Spleen (tissue), 11 donors: ENCODE measurements at regions not wholly inside any gene's neighbourhood (a gene's known extent, or its start where the extent isn't known, plus 50 kb on each side); places are given as distances from the start of the nearest gene placed in this dataset.

Experiments used
- DNase-seq: peaks from one replicate; pipeline ENCODE4 v3.0.0-alpha.2; 2020
- H3K27ac ChIP-seq, 8 donors: fragments of 200-600 bp; sonication (generic) in 7 of 8; 1 replicate in 4 of 8; 2 replicates in 4 of 8; pipeline versions ENCODE4 v1.5.0 to v1.8.0; 2016 to 2021; ENCODE audit warnings: inconsistent platforms in 4 of 8, mild to moderate bottlenecking in 4 of 8, moderate library complexity in 1 of 8
- H3K27me3 ChIP-seq, 7 donors: fragments of 200-600 bp; sonication (generic) in 6 of 7; replicated peaks in 1 of 7; 1 replicate in 4 of 7; 2 replicates in 3 of 7; pipeline versions ENCODE4 v1.5.0 to v1.8.0; 2016 to 2021; ENCODE audit warnings: inconsistent platforms in 3 of 7, mild to moderate bottlenecking in 1 of 7
- H3K36me3 ChIP-seq, 6 donors: fragments of 200-600 bp; sonication (generic) in 5 of 6; 1 replicate in 4 of 6; 2 replicates in 2 of 6; pipeline versions ENCODE4 v1.5.0 to v1.8.0; 2016 to 2021; ENCODE audit warnings: inconsistent platforms in 2 of 6
- H3K4me1 ChIP-seq, 6 donors: fragments of 200-600 bp; sonication (generic) in 5 of 6; 1 replicate in 3 of 6; 2 replicates in 3 of 6; pipeline versions ENCODE4 v1.5.0 to v1.8.0; 2016 to 2021; ENCODE audit warnings: inconsistent platforms in 3 of 6
- H3K4me3 ChIP-seq, 8 donors: fragments of 200-600 bp; sonication (generic) in 7 of 8; 1 replicate in 4 of 8; 2 replicates in 4 of 8; pipeline versions ENCODE4 v1.5.0 to v1.8.0; 2016 to 2021; ENCODE audit warnings: inconsistent platforms in 4 of 8, mild to moderate bottlenecking in 4 of 8, moderate library complexity in 2 of 8
- H3K9me3 ChIP-seq, 8 donors: fragments of 200-600 bp; sonication (generic) in 7 of 8; 1 replicate in 4 of 8; 2 replicates in 4 of 8; pipeline versions ENCODE4 v1.5.0 to v1.8.0; 2016 to 2021; ENCODE audit warnings: inconsistent platforms in 4 of 8
- CTCF ChIP-seq, 11 experiments: fragments of 200-600 bp in 7 of 11; fragments of 450-650 bp in 4 of 11; sonication (generic) in 4 of 11; IDR thresholded peaks in 8 of 11; conservative IDR thresholded peaks in 3 of 11; 1 replicate in 7 of 11; 2 replicates in 4 of 11; pipeline versions ENCODE4 v1.4.0 to v1.8.0; 2016 to 2021; ENCODE audit warnings: antibody characterized with exemption in 11 of 11, inconsistent platforms in 4 of 11, mild to moderate bottlenecking in 1 of 11
- POLR2A ChIP-seq, 3 donors: fragments of 450-650 bp; IDR thresholded peaks; one replicate each; pipeline ENCODE4 v1.5.1; 2017; ENCODE audit warnings: antibody characterized with exemption in 3 of 3, mild to moderate bottlenecking in 1 of 3
- POLR2AphosphoS5 ChIP-seq, 3 donors: sonication (generic); formaldehyde crosslinking; IDR thresholded peaks; one replicate each; pipeline ENCODE4 v1.5.1; 2017; ENCODE audit warnings: antibody characterized with exemption in 3 of 3
- WGBS, 5 donors: extraction: QIAGEN DNeasy Blood & Tissue Kit in 3 of 5; methylation state at CpG; one replicate each; pipeline versions ENCODE4 v1.1.5 to v1.1.7; 2013 to 2018; 5-methylcytosine and 5-hydroxymethylcytosine counted together
- intact Hi-C: fragments of 100-400 bp; cut with DNase I; formaldehyde crosslinking; loops from one replicate; pipeline ENCODE4 v1.15.0; 2023; ENCODE audit warnings: low total_unique reads
- donor health status: healthy with polysubstance abuse.
- donor health status: DM: no; HTN: no; CAD: no; lungs with moderate emphysema.
- donor health status: DM: no; HTN: no; CAD: no.
- donor health status: Bipolar disorder and iron deficiency.
- donor health status: healthy.
- donor health status: DM: no; HTN: no; CAD: no.
- donor health status: DM: yes; HTN: yes; CAD: no.

- DNase-seq: no peak
- Histone ChIP-seq H3K9me3 (no peaks in the 10 kb centered on the region), H3K4me1 (no peaks in the 10 kb centered on the region), H3K27me3 (no peaks in the 10 kb centered on the region), H3K36me3 (no peaks in the 10 kb centered on the region), H3K27ac (no peak overlapping the region), H3K4me3 (no peak overlapping the region)
- 76 to 87% (median 83%) methylated on average over 2 of the region's 2 CpGs for WGBS, 5 donors
- intact Hi-C loops: no loop called here
- TF ChIP-seq POLR2A (IDR thresholded peaks at IDR 0.05) (no peak), CTCF (IDR thresholded peaks at IDR 0.05 in 8 of 11, conservative IDR thresholded peaks at IDR 0.05 in 3 of 11) (no peak), POLR2AphosphoS5 (IDR thresholded peaks at IDR 0.05) (no peak)
These were observed 650.6 kb downstream of the PCDH18 start for GRCh38 chr4:136881666-136882065.

GRCh38 chr4:136873555-136873954 is 658.7 kb downstream of the PCDH18 start:
- TF ChIP-seq CTCF (IDR thresholded peaks at IDR 0.05 in 8 of 11, conservative IDR thresholded peaks at IDR 0.05 in 3 of 11) (no peak), POLR2AphosphoS5 (IDR thresholded peaks at IDR 0.05) (no peak), POLR2A (IDR thresholded peaks at IDR 0.05) (no peak)
- Histone ChIP-seq H3K4me3 (no peak overlapping the region), H3K27me3 (no peaks in the 10 kb centered on the region), H3K27ac (no peak overlapping the region), H3K4me1 (no peaks in the 10 kb centered on the region), H3K9me3 (no peaks in the 10 kb centered on the region), H3K36me3 (no peaks in the 10 kb centered on the region)
- WGBS, 5 donors: 58 to 80% (median 68%) methylated on average over 1 of the region's 1 CpG
- intact Hi-C loops: no loop called here
- no peak for DNase-seq

- Histone ChIP-seq H3K4me1 (peaks cover 0 to 8% (median 0%) of the 10 kb centered on the region in 6 donors), H3K36me3 (no peaks in the 10 kb centered on the region), H3K27me3 (no peaks in the 10 kb centered on the region), H3K9me3 (no peaks in the 10 kb centered on the region), H3K4me3 (no peak overlapping the region), H3K27ac (no peak overlapping the region)
- intact Hi-C loops: no loop called here
- peak; percentile 41 for DNase-seq
- no peak for TF ChIP-seq POLR2A (IDR thresholded peaks at IDR 0.05)
- TF ChIP-seq CTCF (IDR thresholded peaks at IDR 0.05 in 8 of 11, conservative IDR thresholded peaks at IDR 0.05 in 3 of 11): no peak
- no peak for TF ChIP-seq POLR2AphosphoS5 (IDR thresholded peaks at IDR 0.05)
- WGBS, 5 donors: 79 to 88% (median 83%) methylated on average over 10 of the region's 10 CpGs
These were observed 664.8 kb downstream of the PCDH18 start for GRCh38 chr4:136867465-136867864.

- H3K4me1 ChIP-seq: peaks cover 0 to 8% (median 0%) of the 10 kb centered on the region in 6 donors
- H3K27ac ChIP-seq: no peak overlapping the region
- no peak overlapping the region for H3K4me3 ChIP-seq
- no peak for DNase-seq
- TF ChIP-seq POLR2A (IDR thresholded peaks at IDR 0.05) (no peak), POLR2AphosphoS5 (IDR thresholded peaks at IDR 0.05) (no peak), CTCF (IDR thresholded peaks at IDR 0.05 in 8 of 11, conservative IDR thresholded peaks at IDR 0.05 in 3 of 11) (no peak)
- no peaks in the 10 kb centered on the region for H3K27me3 ChIP-seq
- H3K9me3 ChIP-seq: no peaks in the 10 kb centered on the region
- H3K36me3 ChIP-seq: no peaks in the 10 kb centered on the region
- 72 to 79% (median 75%) methylated on average over 2 of the region's 2 CpGs for WGBS, 5 donors
- intact Hi-C loops: no loop called here
These were observed 666.8 kb downstream of the PCDH18 start for GRCh38 chr4:136865526-136865925.
